ENCODE measurements at regions not wholly inside any gene's neighbourhood (a gene's known extent, or its start where the extent isn't known, plus 50 kb on each side); places are given as distances from the start of the nearest gene placed in this dataset.
"Not testable (repeated sequence)": the region's sequence is repeated elsewhere in the genome, so short reads cannot be mapped to it uniquely, and the experiment has no call there.

- DNase-seq, result no peak
Observed at GRCh38 chr6:97925504-97925903, 642.5 kb upstream of the MMS22L start.

GRCh38 chr6:97939440-97940168, 656.6 kb upstream of the MMS22L start:
- DNase-seq, result no peak

GRCh38 chr6:97947841-97948240, 664.8 kb upstream of the MMS22L start:
- DNase-seq, result no peak

GRCh38 chr6:97958134-97958533, 675.1 kb upstream of the MMS22L start:
- DNase-seq, result no peak

- DNase-seq, result no peak
Observed at GRCh38 chr6:97963193-97963592, 680.2 kb upstream of the MMS22L start.

- no peak for DNase-seq
Observed at GRCh38 chr6:97969065-97969464, 686.0 kb upstream of the MMS22L start.

- no peak for DNase-seq
Observed at GRCh38 chr6:97977084-97977483, 694.1 kb upstream of the MMS22L start.

- no peak for DNase-seq
Observed at GRCh38 chr6:97978855-97979271, 695.8 kb upstream of the MMS22L start.

- DNase-seq, result not testable (repeated sequence)
Observed at GRCh38 chr6:97979285-97979684, 696.3 kb upstream of the MMS22L start.

- DNase-seq, result no peak
Observed at GRCh38 chr6:97989451-97989850, 706.4 kb upstream of the MMS22L start.

- DNase-seq, result no peak
Observed at GRCh38 chr6:97995158-97995557, 712.1 kb upstream of the MMS22L start.

- DNase-seq, result no peak
Observed at GRCh38 chr6:98002678-98003077, 719.7 kb upstream of the MMS22L start.

- no peak for DNase-seq
Observed at GRCh38 chr6:98014442-98015201, 731.6 kb upstream of the MMS22L start.

GRCh38 chr6:98016565-98016964, 733.5 kb upstream of the MMS22L start:
- no peak for DNase-seq

GRCh38 chr6:98020222-98020621, 737.2 kb upstream of the MMS22L start:
- DNase-seq, result no peak

GRCh38 chr6:98024359-98024758, 741.3 kb upstream of the MMS22L start:
- DNase-seq, result no peak

- no peak for DNase-seq
Observed at GRCh38 chr6:98027898-98028297, 744.9 kb upstream of the MMS22L start.

- DNase-seq, result no peak
Observed at GRCh38 chr6:98033617-98034016, 750.6 kb upstream of the MMS22L start.

- no peak for DNase-seq
Observed at GRCh38 chr6:98036344-98036923, 753.4 kb upstream of the MMS22L start.

- DNase-seq, result no peak
Observed at GRCh38 chr6:98037571-98037970, 754.6 kb upstream of the MMS22L start.

- no peak for DNase-seq
Observed at GRCh38 chr6:98039443-98039842, 756.4 kb upstream of the MMS22L start.

GRCh38 chr6:98039904-98040607, 757.0 kb upstream of the MMS22L start:
- DNase-seq, result no peak

- no peak for DNase-seq
Observed at GRCh38 chr6:98041056-98041455, 758.0 kb upstream of the MMS22L start.

Measured in CD4-positive, alpha-beta T cell treated with Interferon gamma for 1 hour (primary cell).